ENCODE measurements at regions not wholly inside any gene's neighbourhood (a gene's known extent, or its start where the extent isn't known, plus 50 kb on each side); places are given as distances from the start of the nearest gene placed in this dataset.

- in situ Hi-C loops (cut with MboI; ENCODE audit: low sequenced_read_pairs), result no loop called here
Observed at GRCh38 chr2:47267711-47268086, 91.4 kb upstream of the CALM2 start.

GRCh38 chr2:47266939-47267710 lies 90.8 kb upstream of the CALM2 start:
- in situ Hi-C loops (cut with MboI; ENCODE audit: low sequenced_read_pairs), result no loop called here

- in situ Hi-C loops (cut with MboI; ENCODE audit: low sequenced_read_pairs), result no loop called here
Observed at GRCh38 chr2:47265751-47266231, 89.5 kb upstream of the CALM2 start.

- in situ Hi-C loops (cut with MboI; ENCODE audit: low sequenced_read_pairs), result no loop called here
Observed at GRCh38 chr2:47265158-47265557, 88.8 kb upstream of the CALM2 start.

GRCh38 chr2:47264686-47265085 lies 88.4 kb upstream of the CALM2 start:
- in situ Hi-C loops (cut with MboI; ENCODE audit: low sequenced_read_pairs), result no loop called here

GRCh38 chr2:47264143-47264542 lies 87.8 kb upstream of the CALM2 start:
- in situ Hi-C loops (cut with MboI; ENCODE audit: low sequenced_read_pairs), result no loop called here

- in situ Hi-C loops (cut with MboI; ENCODE audit: low sequenced_read_pairs), result no loop called here
Observed at GRCh38 chr2:47262657-47263056, 86.3 kb upstream of the CALM2 start.

GRCh38 chr2:47260971-47261370 lies 84.7 kb upstream of the CALM2 start:
- in situ Hi-C loops (cut with MboI; ENCODE audit: low sequenced_read_pairs), result no loop called here

- in situ Hi-C loops (cut with MboI; ENCODE audit: low sequenced_read_pairs), result no loop called here
Observed at GRCh38 chr2:47259829-47260228, 83.5 kb upstream of the CALM2 start.

- in situ Hi-C loops (cut with MboI; ENCODE audit: low sequenced_read_pairs), result no loop called here
Observed at GRCh38 chr2:47257946-47258348, 81.6 kb upstream of the CALM2 start.

GRCh38 chr2:47256416-47257087 lies 80.2 kb upstream of the CALM2 start:
- in situ Hi-C loops (cut with MboI; ENCODE audit: low sequenced_read_pairs), result no loop called here

- in situ Hi-C loops (cut with MboI; ENCODE audit: low sequenced_read_pairs), result no loop called here
Observed at GRCh38 chr2:47255794-47256193, 79.5 kb upstream of the CALM2 start.

- in situ Hi-C loops (cut with MboI; ENCODE audit: low sequenced_read_pairs), result no loop called here
Observed at GRCh38 chr2:47254464-47254863, 78.2 kb upstream of the CALM2 start.

GRCh38 chr2:47253447-47253846 lies 77.1 kb upstream of the CALM2 start:
- in situ Hi-C loops (cut with MboI; ENCODE audit: low sequenced_read_pairs), result no loop called here

- in situ Hi-C loops (cut with MboI; ENCODE audit: low sequenced_read_pairs), result no loop called here
Observed at GRCh38 chr2:47251404-47251675, 75.0 kb upstream of the CALM2 start.

GRCh38 chr2:47250586-47251403 lies 74.5 kb upstream of the CALM2 start:
- in situ Hi-C loops (cut with MboI; ENCODE audit: low sequenced_read_pairs), result no loop called here

- in situ Hi-C loops (cut with MboI; ENCODE audit: low sequenced_read_pairs), result no loop called here
Observed at GRCh38 chr2:47249931-47250330, 73.6 kb upstream of the CALM2 start.

- in situ Hi-C loops (cut with MboI; ENCODE audit: low sequenced_read_pairs), result no loop called here
Observed at GRCh38 chr2:47249157-47249900, 73.0 kb upstream of the CALM2 start.

- in situ Hi-C loops (cut with MboI; ENCODE audit: low sequenced_read_pairs), result no loop called here
Observed at GRCh38 chr2:47243596-47244323, 67.4 kb upstream of the CALM2 start.

GRCh38 chr2:47241715-47242114 lies 65.4 kb upstream of the CALM2 start:
- in situ Hi-C loops (cut with MboI; ENCODE audit: low sequenced_read_pairs), result no loop called here
